Fibroblast of pulmonary artery (primary cell): ENCODE measurements at regions not wholly inside any gene's neighbourhood (a gene's known extent, or its start where the extent isn't known, plus 50 kb on each side); places are given as distances from the start of the nearest gene placed in this dataset.

ENCODE experiments used
- DNase-seq: peaks from one replicate; pipeline ENCODE4 v3.0.0-alpha.2; 2010; ENCODE audit warnings: low read depth
- H3K4me3 ChIP-seq: replicated peaks from 2 replicates; pipeline ENCODE4 v1.5.1; 2011; ENCODE audit warnings: low read depth, mild to moderate bottlenecking, control low read depth, low read length, moderate library complexity
- TF ChIP-seq, protein P1 (sequence below): IDR thresholded peaks from 2 replicates; pipeline ENCODE4 v1.5.1; 2011; ENCODE audit warnings: mild to moderate bottlenecking, control low read depth, low read length, inconsistent platforms; ENCODE audit errors: missing control alignments

DNA sequence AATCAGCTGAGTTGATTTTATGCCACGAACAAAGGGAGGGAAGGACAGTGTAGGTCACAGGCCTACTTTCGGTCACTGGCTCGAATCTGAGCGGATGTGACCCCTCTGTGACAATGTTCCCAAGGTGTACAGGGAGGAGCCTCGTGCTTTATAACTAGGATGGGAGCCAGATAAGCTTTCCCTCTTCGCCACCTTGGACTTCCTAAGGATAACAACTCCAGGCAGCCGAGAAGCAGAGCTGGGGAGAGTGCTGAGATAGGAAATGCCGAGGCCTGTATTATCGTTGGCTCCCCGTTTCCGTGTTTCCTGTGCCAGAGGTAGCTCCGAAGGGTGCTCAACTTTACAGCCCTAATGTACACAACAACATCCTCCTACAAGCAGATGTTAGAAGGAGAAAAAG is 217.8 kb upstream of the IRX3 start:
- no peak for DNase-seq
- TF ChIP-seq, protein P1, sequence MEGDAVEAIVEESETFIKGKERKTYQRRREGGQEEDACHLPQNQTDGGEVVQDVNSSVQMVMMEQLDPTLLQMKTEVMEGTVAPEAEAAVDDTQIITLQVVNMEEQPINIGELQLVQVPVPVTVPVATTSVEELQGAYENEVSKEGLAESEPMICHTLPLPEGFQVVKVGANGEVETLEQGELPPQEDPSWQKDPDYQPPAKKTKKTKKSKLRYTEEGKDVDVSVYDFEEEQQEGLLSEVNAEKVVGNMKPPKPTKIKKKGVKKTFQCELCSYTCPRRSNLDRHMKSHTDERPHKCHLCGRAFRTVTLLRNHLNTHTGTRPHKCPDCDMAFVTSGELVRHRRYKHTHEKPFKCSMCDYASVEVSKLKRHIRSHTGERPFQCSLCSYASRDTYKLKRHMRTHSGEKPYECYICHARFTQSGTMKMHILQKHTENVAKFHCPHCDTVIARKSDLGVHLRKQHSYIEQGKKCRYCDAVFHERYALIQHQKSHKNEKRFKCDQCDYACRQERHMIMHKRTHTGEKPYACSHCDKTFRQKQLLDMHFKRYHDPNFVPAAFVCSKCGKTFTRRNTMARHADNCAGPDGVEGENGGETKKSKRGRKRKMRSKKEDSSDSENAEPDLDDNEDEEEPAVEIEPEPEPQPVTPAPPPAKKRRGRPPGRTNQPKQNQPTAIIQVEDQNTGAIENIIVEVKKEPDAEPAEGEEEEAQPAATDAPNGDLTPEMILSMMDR, result no peak
- H3K4me3 ChIP-seq, result no peak overlapping the region

DNA sequence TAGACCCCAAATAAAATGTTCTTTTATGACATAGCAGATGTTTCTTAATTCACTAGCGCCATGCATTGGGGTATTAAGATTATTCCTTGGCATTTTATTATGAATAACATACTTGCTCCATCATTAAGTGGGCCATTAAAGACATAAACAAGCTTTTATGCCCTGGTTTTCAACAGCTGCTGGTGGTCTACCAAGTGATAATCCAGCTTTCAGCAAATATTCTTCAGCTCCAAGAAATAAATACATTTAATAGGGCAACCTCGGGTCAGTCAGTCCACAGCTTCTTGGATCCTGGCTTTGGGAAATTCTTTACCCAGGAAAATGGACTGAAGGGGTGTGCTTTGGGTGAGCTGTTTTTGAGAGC is 217.3 kb upstream of the IRX3 start:
- TF ChIP-seq, protein P1, result no peak
- H3K4me3 ChIP-seq, result no peak overlapping the region
- no peak for DNase-seq

DNA sequence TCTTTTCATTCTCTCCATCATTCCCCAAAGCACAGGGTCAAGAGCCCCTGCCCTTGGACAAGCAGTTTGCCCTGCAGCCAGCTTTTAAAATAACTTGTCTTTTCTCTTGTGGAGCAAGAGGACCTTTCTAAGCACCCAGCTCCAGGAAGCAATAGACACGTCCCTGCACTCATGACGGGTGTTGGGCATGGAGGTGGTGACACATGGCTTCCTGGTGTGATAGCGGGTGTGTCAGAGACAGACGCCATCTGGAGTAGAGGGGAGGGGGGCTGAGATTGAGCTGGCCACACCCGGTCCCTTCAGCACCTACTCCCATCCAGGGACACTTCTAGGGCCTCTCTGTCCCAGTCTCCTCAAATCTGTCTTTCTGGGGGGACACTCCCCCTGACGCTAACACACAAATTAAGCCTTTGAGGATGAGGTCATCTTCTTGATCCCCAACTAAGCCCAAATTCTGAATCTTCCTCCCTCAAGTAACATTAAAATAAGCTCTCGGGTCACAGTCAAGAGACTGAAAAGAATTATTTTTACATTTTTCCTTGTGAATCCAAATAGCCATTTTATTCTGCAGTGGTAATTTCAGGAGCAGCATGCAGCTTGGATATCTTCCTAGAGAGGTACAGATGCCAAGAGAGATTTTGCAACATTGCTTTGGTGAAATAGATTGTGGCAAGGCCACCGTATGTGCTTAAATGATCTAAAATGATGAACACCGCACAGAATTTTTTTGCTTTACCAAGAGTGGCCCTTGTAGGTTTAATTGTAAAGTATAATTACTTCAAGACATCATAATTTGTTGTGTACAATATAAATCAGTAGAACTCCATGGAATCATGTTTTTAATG is 216.6 kb upstream of the IRX3 start:
- no peak overlapping the region for H3K4me3 ChIP-seq
- TF ChIP-seq, protein P1, result no peak
- DNase-seq, result peak; percentile 22

DNA sequence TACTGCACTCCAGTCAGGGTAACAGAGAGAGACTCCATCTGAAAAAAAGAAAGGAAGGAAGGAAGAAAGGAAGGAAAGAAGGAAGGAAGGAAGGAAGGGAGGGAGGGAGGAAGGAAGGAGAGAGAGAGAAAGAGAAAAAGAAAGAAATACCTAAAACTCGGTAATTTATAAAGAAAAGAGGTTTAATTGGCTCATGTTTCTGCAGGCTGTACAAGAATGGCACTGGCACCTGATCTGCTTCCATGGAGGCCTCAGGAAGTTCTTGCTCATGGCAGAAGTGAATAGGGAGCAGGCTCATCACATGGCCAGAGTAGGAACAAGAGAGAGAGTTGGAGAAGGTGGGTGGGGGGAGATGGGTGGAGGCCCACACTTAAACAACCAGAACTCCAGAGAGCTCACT is 215.2 kb upstream of the IRX3 start:
- no peak overlapping the region for H3K4me3 ChIP-seq
- TF ChIP-seq, protein P1, result no peak
- no peak for DNase-seq

DNA sequence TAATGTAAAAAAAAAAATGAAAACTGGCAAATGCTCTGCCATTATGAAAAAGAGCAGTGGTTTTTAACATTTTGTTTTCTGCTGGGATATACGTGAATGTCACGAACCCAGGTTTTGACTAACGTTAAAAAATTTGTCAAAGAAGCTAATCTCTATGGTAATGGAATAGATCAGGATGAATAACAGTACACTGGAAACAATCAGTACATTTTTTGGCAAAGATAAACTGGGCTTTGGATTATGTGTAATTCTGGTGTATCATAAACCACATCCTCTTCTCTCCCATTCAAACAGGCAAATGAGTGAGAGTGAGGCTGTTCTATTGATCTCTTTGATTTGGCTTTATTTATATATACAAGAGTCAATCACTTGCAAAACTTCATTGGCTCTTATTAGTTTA is 207.0 kb upstream of the IRX3 start:
- peak; percentile 21 for DNase-seq
- TF ChIP-seq, protein P1, result no peak

DNA sequence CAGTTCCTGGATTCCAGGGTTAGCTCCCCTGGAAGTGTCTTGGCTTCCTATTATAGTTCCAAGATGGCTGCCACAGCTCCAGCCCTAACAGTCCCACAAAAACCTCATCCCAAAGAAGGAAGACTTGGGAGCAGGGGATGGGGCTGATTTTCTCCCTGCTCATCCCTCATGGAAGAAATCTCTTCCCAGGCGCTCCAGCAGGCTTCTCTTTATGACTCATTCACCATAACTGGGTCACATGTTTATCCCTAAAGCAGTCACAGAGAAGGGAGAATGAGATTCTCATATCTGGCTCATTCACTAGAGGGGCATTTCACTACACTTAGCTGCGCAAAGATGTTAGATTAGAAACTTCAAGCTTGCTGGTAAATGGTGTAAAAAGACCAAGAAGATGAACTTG is 206.5 kb upstream of the IRX3 start:
- TF ChIP-seq, protein P1, result no peak
- H3K4me3 ChIP-seq, result no peak overlapping the region
- peak; percentile 30 for DNase-seq

More for the DNA sequence above, 207.0 kb upstream of the IRX3 start:
- no peak overlapping the region for H3K4me3 ChIP-seq

DNA sequence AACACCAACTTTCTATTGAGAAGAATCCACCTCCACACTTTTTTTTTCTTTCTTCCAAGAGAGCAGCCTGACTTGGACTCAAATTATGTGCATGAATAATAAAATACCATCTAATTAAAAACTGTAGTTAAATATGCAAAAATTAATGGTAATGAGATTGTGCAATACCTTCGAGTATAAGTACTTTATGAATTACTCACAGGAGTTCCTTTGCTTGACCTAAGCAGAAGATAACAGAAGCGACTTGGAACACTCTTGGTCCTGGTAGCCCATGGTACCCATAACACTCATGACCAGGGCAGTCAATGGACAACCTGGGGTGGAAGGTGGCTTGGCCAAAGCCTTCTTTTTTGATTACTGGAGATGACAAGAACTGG is 203.5 kb upstream of the IRX3 start:
- no peak overlapping the region for H3K4me3 ChIP-seq
- TF ChIP-seq, protein P1, result no peak
- no peak for DNase-seq
